ENCODE measurements at regions not wholly inside any gene's neighbourhood (a gene's known extent, or its start where the extent isn't known, plus 50 kb on each side); places are given as distances from the start of the nearest gene placed in this dataset.

DNA sequence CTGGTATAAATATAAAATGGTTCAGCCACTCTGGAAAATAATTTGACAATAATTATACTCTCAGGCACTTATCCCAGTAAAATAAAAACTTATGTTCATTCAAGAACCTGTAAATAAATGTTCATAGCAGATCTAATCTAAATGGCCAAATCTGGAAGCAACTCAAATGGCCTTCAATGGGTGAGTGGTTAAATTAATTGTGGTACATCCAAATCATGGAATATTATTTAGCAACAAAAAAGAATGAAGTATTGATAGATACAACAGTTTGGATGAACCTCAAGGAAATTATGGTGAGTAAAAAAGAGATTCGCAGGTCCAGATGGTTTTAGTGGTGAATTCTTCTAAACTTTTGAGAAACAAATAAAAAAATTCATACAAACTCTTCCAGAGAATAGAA lies 287.0 kb upstream of the ZC3H12C start:
- no peak for FAIRE-seq
- no TSS peak for BruUV-seq (replicated peaks)
- Histone ChIP-seq H3K27ac (ENCODE audit: extremely low read length, insufficient read depth, low read length) (no peak overlapping the region), H3K36me3 (replicated peaks in 1 of 2; ENCODE audit: control insufficient read depth in 1 of 2, insufficient read depth in 2 of 2, low read length in 2 of 2) (no peaks in the 10 kb centered on the region), H3K4me1 (ENCODE audit: insufficient read depth, low read length) (no peaks in the 10 kb centered on the region), H3K9me3 (ENCODE audit: low read length) (no peaks in the 10 kb centered on the region), H3K4me3 (replicated peaks in 1 of 3; ENCODE audit: insufficient read depth in 1 of 3, low read depth in 2 of 3, low read length in 3 of 3) (no peak overlapping the region), H3K27me3 (ENCODE audit: control insufficient read depth in 1 of 2, insufficient read depth in 2 of 2, low read length in 2 of 2) (no peaks in the 10 kb centered on the region), H4K20me1 (ENCODE audit: insufficient read depth, low read length) (no peaks in the 10 kb centered on the region), H3K9ac (ENCODE audit: insufficient read depth, low read depth, low read length) (no peak overlapping the region), H3K4me2 (ENCODE audit: low read depth, low read length) (no peak overlapping the region), H2AFZ (ENCODE audit: low read length) (no peak overlapping the region), H3K79me2 (ENCODE audit: insufficient read depth, low read length) (no peaks in the 10 kb centered on the region)
- DNase-seq (ENCODE audit: low spot score), result no peak
- ChIA-PET CTCF (ENCODE audit: low intra/inter-chr PET ratio, low total read pairs) (no interaction called here), POLR2A (no interaction called here)
- intact Hi-C loops (cut with micrococcal nuclease; ENCODE audit: unreplicated experiment) (no loop called here), in situ Hi-C loops (cut with HindIII; ENCODE audit: extremely low pct_ligation_motif_present, low pct_unique_long_range_greater_than_20kb) (no loop called here)
- WGBS (ENCODE audit: low lambda C conversion rate), result 0% methylated on average over 1 of the region's 1 CpG
- ATAC-seq, result no peak
- TF ChIP-seq ZNF660 (CRISPR knock-in tag; IDR thresholded peaks at IDR 0.05; ENCODE audit: borderline replicate concordance, low read depth), result no peak
- no peak for TF ChIP-seq ZNF501 (CRISPR knock-in tag; IDR thresholded peaks at IDR 0.05)
- TF ChIP-seq, protein P1, sequence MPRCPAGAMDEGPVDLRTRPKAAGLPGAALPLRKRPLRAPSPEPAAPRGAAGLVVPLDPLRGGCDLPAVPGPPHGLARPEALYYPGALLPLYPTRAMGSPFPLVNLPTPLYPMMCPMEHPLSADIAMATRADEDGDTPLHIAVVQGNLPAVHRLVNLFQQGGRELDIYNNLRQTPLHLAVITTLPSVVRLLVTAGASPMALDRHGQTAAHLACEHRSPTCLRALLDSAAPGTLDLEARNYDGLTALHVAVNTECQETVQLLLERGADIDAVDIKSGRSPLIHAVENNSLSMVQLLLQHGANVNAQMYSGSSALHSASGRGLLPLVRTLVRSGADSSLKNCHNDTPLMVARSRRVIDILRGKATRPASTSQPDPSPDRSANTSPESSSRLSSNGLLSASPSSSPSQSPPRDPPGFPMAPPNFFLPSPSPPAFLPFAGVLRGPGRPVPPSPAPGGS (CRISPR knock-in tag; IDR thresholded peaks at IDR 0.05), result no peak
- no peak for TF ChIP-seq POLR2AphosphoS5 (IDR thresholded peaks at IDR 0.05; ENCODE audit: low read depth, low read length)
- TF ChIP-seq ATF7 (IDR thresholded peaks at IDR 0.05), result no peak
- TF ChIP-seq ATF7 (CRISPR knock-in tag; IDR thresholded peaks at IDR 0.05), result no peak
- no peak for TF ChIP-seq ZNF335 (CRISPR knock-in tag; IDR thresholded peaks at IDR 0.05)
- TF ChIP-seq ZNF382 (CRISPR knock-in tag; IDR thresholded peaks at IDR 0.05; ENCODE audit: borderline replicate concordance), result no peak
- TF ChIP-seq PCBP2 (optimal IDR thresholded peaks at IDR 0.05; ENCODE audit: low read depth, low read length, poor library complexity, severe bottlenecking), result no peak
- no peak for TF ChIP-seq RFXANK (CRISPR knock-in tag; IDR thresholded peaks at IDR 0.05)
- TF ChIP-seq GZF1 (CRISPR knock-in tag; IDR thresholded peaks at IDR 0.05), result no peak
- no peak for TF ChIP-seq TMF1 (CRISPR knock-in tag; IDR thresholded peaks at IDR 0.05; ENCODE audit: low read depth)
- no peak for TF ChIP-seq ZNF160 (CRISPR knock-in tag; IDR thresholded peaks at IDR 0.05)
- TF ChIP-seq ZNF292 (CRISPR knock-in tag; IDR thresholded peaks at IDR 0.05; ENCODE audit: borderline replicate concordance, low read depth), result no peak
- no peak for TF ChIP-seq ZSCAN12 (CRISPR knock-in tag; IDR thresholded peaks at IDR 0.05)
- no peak for TF ChIP-seq MAZ (IDR thresholded peaks at IDR 0.05; ENCODE audit: borderline replicate concordance, low read depth, low read length)
- no peak for TF ChIP-seq MAZ (CRISPR knock-in tag; IDR thresholded peaks at IDR 0.05; ENCODE audit: low read depth)

All from HepG2 (cell line).